RWPE2 (cell line): ENCODE measurements at regions not wholly inside any gene's neighbourhood (a gene's known extent, or its start where the extent isn't known, plus 50 kb on each side); places are given as distances from the start of the nearest gene placed in this dataset.
"Not testable (repeated sequence)": the region's sequence is repeated elsewhere in the genome, so short reads cannot be mapped to it uniquely, and the experiment has no call there.

Experiments used
- ATAC-seq: fragments of 200-7000 bp; cut with Tn5 transposase; 3 replicates; pipeline ENCODE4 v1.9.1; 2021; ENCODE audit warnings: low read depth
- DNase-seq: peaks from one replicate; pipeline ENCODE4 v3.0.0-alpha.2; 2020; ENCODE audit warnings: low spot score
- H3K27ac ChIP-seq: fragments of 450-650 bp; 2 replicates; pipeline ENCODE4 v1.5.1; 2017; ENCODE audit warnings: mild to moderate bottlenecking; ENCODE audit not compliant: poor library complexity, severe bottlenecking
- H3K27me3 ChIP-seq: fragments of 250-450 bp; sonication (Bioruptor Pico); 2 replicates; pipeline ENCODE4 v1.5.1; 2021; ENCODE audit warnings: mild to moderate bottlenecking, moderate library complexity; ENCODE audit not compliant: insufficient read depth, poor library complexity, severe bottlenecking
- H3K36me3 ChIP-seq: fragments of 250-450 bp; sonication (Bioruptor Pico); 2 replicates; pipeline ENCODE4 v1.5.1; 2020; ENCODE audit warnings: low read depth, mild to moderate bottlenecking, moderate library complexity
- H3K4me1 ChIP-seq: fragments of 250-450 bp; sonication (Bioruptor Pico); 2 replicates; pipeline ENCODE4 v1.5.1; 2021; ENCODE audit warnings: mild to moderate bottlenecking, moderate library complexity; ENCODE audit not compliant: insufficient read depth, poor library complexity, severe bottlenecking
- H3K4me3 ChIP-seq: fragments of 250-450 bp; sonication (Bioruptor Pico); 2 replicates; pipeline ENCODE4 v1.5.1; 2021; ENCODE audit warnings: mild to moderate bottlenecking, moderate library complexity; ENCODE audit not compliant: severe bottlenecking
- H3K9me3 ChIP-seq: fragments of 250-450 bp; sonication (Bioruptor Pico); 2 replicates; pipeline ENCODE4 v1.5.1; 2021; ENCODE audit warnings: mild to moderate bottlenecking, moderate library complexity; ENCODE audit not compliant: severe bottlenecking
- CTCF ChIP-seq: fragments of 450-650 bp; IDR thresholded peaks from one replicate; pipeline ENCODE4 v1.5.1; 2017; ENCODE audit warnings: mild to moderate bottlenecking, moderate library complexity; ENCODE audit not compliant: poor library complexity, severe bottlenecking

- H3K4me3 ChIP-seq: no peak overlapping the region
- no peaks in the 10 kb centered on the region for H3K27me3 ChIP-seq
- DNase-seq (no peak), ATAC-seq (no peak)
- no peak for TF ChIP-seq CTCF
- no peaks in the 10 kb centered on the region for H3K9me3 ChIP-seq
- no peaks in the 10 kb centered on the region for H3K4me1 ChIP-seq
- H3K27ac ChIP-seq: no peak overlapping the region
- H3K36me3 ChIP-seq: no peaks in the 10 kb centered on the region
Observed at GRCh38 chr10:64873088-64873487, 1351.9 kb downstream of the REEP3 start.

GRCh38 chr10:64873959-64874358, 1352.8 kb downstream of the REEP3 start:
- Histone ChIP-seq H3K4me1 (no peaks in the 10 kb centered on the region), H3K27ac (no peak overlapping the region), H3K4me3 (no peak overlapping the region), H3K27me3 (no peaks in the 10 kb centered on the region), H3K9me3 (no peaks in the 10 kb centered on the region), H3K36me3 (no peaks in the 10 kb centered on the region)
- ATAC-seq (no peak), DNase-seq (no peak)
- TF ChIP-seq CTCF: no peak

- TF ChIP-seq CTCF: no peak
- no peak overlapping the region for H3K4me3 ChIP-seq
- ATAC-seq (no peak), DNase-seq (no peak)
- no peaks in the 10 kb centered on the region; the same call in 1 of the 2 replicates for H3K36me3 ChIP-seq
- H3K9me3 ChIP-seq: no peaks in the 10 kb centered on the region
- H3K27me3 ChIP-seq: peaks cover 10% of the 10 kb centered on the region
- H3K4me1 ChIP-seq: no peaks in the 10 kb centered on the region
- no peak overlapping the region for H3K27ac ChIP-seq
Observed at GRCh38 chr10:64880546-64880945, 1359.3 kb downstream of the REEP3 start.

GRCh38 chr10:64881257-64881656, 1360.1 kb downstream of the REEP3 start:
- Histone ChIP-seq H3K27ac (no peak overlapping the region), H3K4me1 (no peaks in the 10 kb centered on the region), H3K36me3 (no peaks in the 10 kb centered on the region; the same call in 1 of the 2 replicates), H3K4me3 (no peak overlapping the region), H3K27me3 (peaks cover 10% of the 10 kb centered on the region), H3K9me3 (no peaks in the 10 kb centered on the region)
- ATAC-seq (no peak), DNase-seq (no peak)
- no peak for TF ChIP-seq CTCF

- no peaks in the 10 kb centered on the region for H3K27me3 ChIP-seq
- no peak for ATAC-seq
- no peak overlapping the region for H3K4me3 ChIP-seq
- no peak overlapping the region for H3K27ac ChIP-seq
- no peaks in the 10 kb centered on the region for H3K4me1 ChIP-seq
- no peak for TF ChIP-seq CTCF
- no peaks in the 10 kb centered on the region for H3K9me3 ChIP-seq
- DNase-seq: no peak
- H3K36me3 ChIP-seq: no peaks in the 10 kb centered on the region
Observed at GRCh38 chr10:64896582-64896981, 1375.4 kb downstream of the REEP3 start.

- ATAC-seq, H3K27me3 ChIP-seq, H3K4me3 ChIP-seq, H3K4me1 ChIP-seq, DNase-seq, H3K36me3 ChIP-seq, H3K9me3 ChIP-seq, H3K27ac ChIP-seq: not testable (repeated sequence)
Observed at GRCh38 chr10:64906311-64906710, 1385.1 kb downstream of the REEP3 start.

- ATAC-seq, H3K36me3 ChIP-seq, H3K27ac ChIP-seq, DNase-seq, H3K4me3 ChIP-seq, H3K4me1 ChIP-seq, H3K27me3 ChIP-seq, H3K9me3 ChIP-seq: not testable (repeated sequence)
Observed at GRCh38 chr10:64924306-64924705, 1403.1 kb downstream of the REEP3 start.
